Adrenal gland (tissue), 9 donors: ENCODE measurements at regions not wholly inside any gene's neighbourhood (a gene's known extent, or its start where the extent isn't known, plus 50 kb on each side); places are given as distances from the start of the nearest gene placed in this dataset.

Experiments
- DNase-seq, 7 donors: peaks; one replicate each; pipeline ENCODE4 v3.0.0-alpha.2; 2019 to 2020
- H3K27ac ChIP-seq, 5 donors: fragments of 200-600 bp; sonication (generic) in 4 of 5; 1 replicate in 3 of 5; 2 replicates in 2 of 5; pipeline versions ENCODE4 v1.5.1 to v1.8.0; 2016 to 2020; ENCODE audit warnings: mild to moderate bottlenecking in 1 of 5
- H3K27me3 ChIP-seq: fragments of 200-600 bp; 2 replicates; pipeline ENCODE4 v1.8.0; 2021
- H3K36me3 ChIP-seq, 2 donors: fragments of 200-600 bp; replicated peaks in 1 of 2; 1 replicate in 1 of 2; 2 replicates in 1 of 2; pipeline versions ENCODE4 v1.5.1 to v1.8.0; 2018 to 2022
- H3K4me1 ChIP-seq, 2 donors: fragments of 200-600 bp; replicated peaks in 1 of 2; 1 replicate in 1 of 2; 2 replicates in 1 of 2; pipeline versions ENCODE4 v1.5.1 to v1.8.0; 2018 to 2021
- H3K4me3 ChIP-seq, 4 donors: fragments of 200-600 bp; sonication (generic) in 3 of 4; one replicate each; pipeline ENCODE4 v1.5.1; 2016 to 2018
- H3K9me3 ChIP-seq, 3 donors: fragments of 200-600 bp; sonication (generic) in 1 of 3; replicated peaks in 1 of 3; 1 replicate in 2 of 3; 2 replicates in 1 of 3; pipeline versions ENCODE4 v1.5.1 to v1.8.0; 2016 to 2021
- CTCF ChIP-seq, 6 experiments: fragments of 450-650 bp in 4 of 6; fragments of 200-600 bp in 2 of 6; sonication (generic) in 1 of 6; IDR thresholded peaks; 1 replicate in 5 of 6; 2 replicates in 1 of 6; pipeline versions ENCODE4 v1.5.1 to v1.8.0; 2016 to 2021; ENCODE audit warnings: antibody characterized with exemption in 6 of 6, mild to moderate bottlenecking in 2 of 6, moderate library complexity in 1 of 6
- POLR2A ChIP-seq, 2 donors: fragments of 450-650 bp; IDR thresholded peaks; one replicate each; pipeline ENCODE4 v1.6.1; 2017; ENCODE audit warnings: antibody characterized with exemption in 2 of 2, mild to moderate bottlenecking in 2 of 2, moderate library complexity in 1 of 2
- WGBS, 4 donors: extraction: QIAGEN DNeasy Blood & Tissue Kit in 2 of 4; methylation state at CpG; one replicate each; pipeline versions ENCODE4 v1.1.5 to v1.1.7; 2013 to 2017; 5-methylcytosine and 5-hydroxymethylcytosine counted together
- intact Hi-C, 2 donors: fragments of 100-400 bp; cut with DNase I; formaldehyde crosslinking; loops; one replicate each; pipeline versions ENCODE4 v1.14.1 to v1.15.0; 2022 to 2023
- donor health status: healthy with polysubstance abuse.
- donor health status: Bipolar disorder and iron deficiency.
- donor health status: DM: yes; HTN: yes; CAD: no.
- donor health status: DM: no; HTN: no; CAD: no.
- donor health status: DM: no; HTN: no; CAD: no.

GRCh38 chr1:4108758-4109627 lies 208.9 kb upstream of the C1orf174 start:
- Histone ChIP-seq H3K4me3 (no peak overlapping the region), H3K4me1 (no peaks in the 10 kb centered on the region), H3K27me3 (no peaks in the 10 kb centered on the region), H3K36me3 (no peaks in the 10 kb centered on the region), H3K9me3 (no peaks in the 10 kb centered on the region), H3K27ac (peak overlapping the region in 1 of 5 donors; percentile 17)
- intact Hi-C loops = no loop called here
- DNase-seq = peak in 1 of 7 donors; percentile 58
- no peak for TF ChIP-seq POLR2A (IDR thresholded peaks at IDR 0.05)
- no peak for TF ChIP-seq CTCF (IDR thresholded peaks at IDR 0.05)
- WGBS, 4 donors = 66 to 69% (median 67%) methylated on average over 22 to 29 of the region's 29 CpGs

- H3K4me3 ChIP-seq = no peak overlapping the region
- no peaks in the 10 kb centered on the region for H3K36me3 ChIP-seq
- no peaks in the 10 kb centered on the region for H3K4me1 ChIP-seq
- no peaks in the 10 kb centered on the region for H3K27me3 ChIP-seq
- no peak for DNase-seq
- H3K27ac ChIP-seq = no peak overlapping the region
- intact Hi-C loops = no loop called here
- 86 to 94% (median 87%) methylated on average over 8 to 10 of the region's 10 CpGs for WGBS, 4 donors
- TF ChIP-seq CTCF (IDR thresholded peaks at IDR 0.05) (no peak), POLR2A (IDR thresholded peaks at IDR 0.05) (no peak)
- no peaks in the 10 kb centered on the region for H3K9me3 ChIP-seq
Measured at GRCh38 chr1:4109628-4109940, 209.5 kb upstream of the C1orf174 start.

- WGBS, 4 donors = 71 to 81% (median 76%) methylated on average over 8 of the region's 8 CpGs
- Histone ChIP-seq H3K27ac (no peak overlapping the region), H3K27me3 (no peaks in the 10 kb centered on the region), H3K4me3 (no peak overlapping the region), H3K4me1 (no peaks in the 10 kb centered on the region), H3K9me3 (no peaks in the 10 kb centered on the region), H3K36me3 (no peaks in the 10 kb centered on the region)
- DNase-seq = no peak
- intact Hi-C loops = no loop called here
- TF ChIP-seq POLR2A (IDR thresholded peaks at IDR 0.05) (no peak), CTCF (IDR thresholded peaks at IDR 0.05) (no peak)
Measured at GRCh38 chr1:4110888-4111287, 210.8 kb upstream of the C1orf174 start.

GRCh38 chr1:4113897-4114296 lies 213.8 kb upstream of the C1orf174 start:
- WGBS, 4 donors = 81 to 91% (median 85%) methylated on average over 2 of the region's 2 CpGs

More at GRCh38 chr1:4113897-4114296, 213.8 kb upstream of the C1orf174 start:
- DNase-seq = no peak
- Histone ChIP-seq H3K9me3 (no peaks in the 10 kb centered on the region), H3K36me3 (no peaks in the 10 kb centered on the region), H3K4me1 (no peaks in the 10 kb centered on the region), H3K4me3 (no peak overlapping the region), H3K27ac (no peak overlapping the region), H3K27me3 (no peaks in the 10 kb centered on the region)
- intact Hi-C loops = no loop called here
- TF ChIP-seq POLR2A (IDR thresholded peaks at IDR 0.05) (no peak), CTCF (IDR thresholded peaks at IDR 0.05) (no peak)
